Caco-2 (cell line): ENCODE measurements at regions not wholly inside any gene's neighbourhood (a gene's known extent, or its start where the extent isn't known, plus 50 kb on each side); places are given as distances from the start of the nearest gene placed in this dataset.

Source experiments
- BruUV-seq: library from RNA; stranded (reverse); fragments of 400-500 nt; replicated peaks from 2 replicates; lab custom pipeline; 2021; lab: Mats Ljungman, UMichigan
- CTCF ChIA-PET: fragments of 300-600 bp; sonication (Branson Sonifier 250); formaldehyde crosslinking; loops from one replicate; lab custom pipeline; 2022; ENCODE audit warnings: antibody characterized with exemption; lab: Charles Lee
- POLR2A ChIA-PET: fragments of 300-600 bp; sonication (Branson Sonifier 250); formaldehyde crosslinking; loops from one replicate; lab custom pipeline; 2022; ENCODE audit warnings: antibody characterized with exemption; lab: Charles Lee
- DNase-seq, 2 experiments: peaks; one replicate each; pipeline versions ENCODE4 v3.0.0 to v3.0.0-alpha.2; 2020 to 2022
- H3K27me3 ChIP-seq: replicated peaks from 2 replicates; pipeline ENCODE4 v1.6.0; 2011; ENCODE audit warnings: low read length; ENCODE audit not compliant: control insufficient read depth, insufficient read depth
- H3K36me3 ChIP-seq: 2 replicates; pipeline ENCODE4 v1.5.1; 2011; ENCODE audit warnings: low read length; ENCODE audit not compliant: control insufficient read depth, insufficient read depth
- H3K4me1 ChIP-seq: fragments of 250-450 bp; sonication (Bioruptor Pico); 2 replicates; pipeline ENCODE4 v1.5.1; 2020; ENCODE audit warnings: mild to moderate bottlenecking
- H3K4me3 ChIP-seq: 2 replicates; pipeline ENCODE4 v1.5.1; 2011; ENCODE audit warnings: low read depth, mild to moderate bottlenecking, control low read depth, low read length
- H3K9me3 ChIP-seq: fragments of 250-450 bp; sonication (Bioruptor Pico); 2 replicates; pipeline ENCODE4 v1.5.1; 2020; ENCODE audit warnings: mild to moderate bottlenecking, moderate library complexity
- H3K27ac Mint-ChIP-seq: one replicate; pipeline ENCODE4 v1.8.0; 2022; ENCODE audit warnings: mixed read lengths; ENCODE audit not compliant: unreplicated experiment
- H3K27me3 Mint-ChIP-seq: one replicate; pipeline ENCODE4 v1.8.0; 2022; ENCODE audit warnings: mixed read lengths; ENCODE audit not compliant: insufficient read depth, unreplicated experiment
- H3K36me3 Mint-ChIP-seq: one replicate; pipeline ENCODE4 v1.8.0; 2022; ENCODE audit warnings: mild to moderate bottlenecking, mixed read lengths; ENCODE audit not compliant: insufficient read depth, unreplicated experiment
- H3K4me1 Mint-ChIP-seq: one replicate; pipeline ENCODE4 v1.8.0; 2022; ENCODE audit warnings: low read depth, mixed read lengths; ENCODE audit not compliant: unreplicated experiment
- H3K4me3 Mint-ChIP-seq: one replicate; pipeline ENCODE4 v1.8.0; 2022; ENCODE audit warnings: mild to moderate bottlenecking, moderate library complexity, mixed read lengths; ENCODE audit not compliant: unreplicated experiment
- H3K9me3 Mint-ChIP-seq: one replicate; pipeline ENCODE4 v1.8.0; 2022; ENCODE audit warnings: mixed read lengths; ENCODE audit not compliant: unreplicated experiment
- intact Hi-C: fragments of 100-400 bp; cut with micrococcal nuclease; formaldehyde crosslinking; loops from one replicate; pipeline ENCODE4 v1.10.0; 2022; ENCODE audit not compliant: unreplicated experiment
- TF ChIP-seq, protein P1 (sequence below), 2 experiments: fragments of 200-600 bp in 1 of 2; IDR thresholded peaks; 1 replicate in 1 of 2; 2 replicates in 1 of 2; pipeline versions ENCODE4 v1.5.1 to v1.8.0; 2011 to 2022; ENCODE audit warnings: antibody characterized with exemption in 1 of 2, control low read depth in 1 of 2, inconsistent platforms in 1 of 2, low read depth in 1 of 2, low read length in 1 of 2, mild to moderate bottlenecking in 1 of 2, moderate library complexity in 1 of 2; ENCODE audit not compliant: insufficient read depth in 1 of 2, severe bottlenecking in 1 of 2, unreplicated experiment in 1 of 2

DNA sequence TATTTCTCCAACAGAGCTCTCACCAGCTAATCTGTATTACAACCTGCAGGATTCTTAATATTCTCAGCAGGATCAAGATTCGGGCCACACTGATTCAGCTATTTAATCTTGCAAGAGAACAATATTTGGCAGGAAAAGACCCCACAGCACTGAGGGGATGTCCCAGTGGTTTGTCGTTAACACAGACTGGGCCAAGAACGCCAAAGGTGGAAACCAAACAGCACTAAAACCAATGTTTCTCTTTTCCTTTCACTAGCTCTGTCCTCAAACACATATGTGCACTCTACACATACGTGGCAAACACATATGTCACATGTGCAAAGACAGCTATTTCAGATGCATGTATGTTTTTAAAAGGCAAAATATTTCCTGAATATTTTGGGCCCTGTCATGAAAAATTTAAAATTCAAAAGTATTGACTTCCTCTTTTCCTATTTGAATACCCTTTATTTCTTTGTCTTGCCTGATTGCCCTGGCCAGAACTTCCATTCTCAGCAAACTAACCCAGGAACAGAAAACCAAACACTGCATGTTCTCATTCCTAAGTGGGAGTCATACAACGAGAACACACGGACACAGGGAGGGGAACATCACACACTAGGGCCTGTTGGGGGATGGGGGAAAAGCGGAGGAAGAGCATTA is 51.7 kb upstream of the NEBL start:
- TF ChIP-seq, protein P1, sequence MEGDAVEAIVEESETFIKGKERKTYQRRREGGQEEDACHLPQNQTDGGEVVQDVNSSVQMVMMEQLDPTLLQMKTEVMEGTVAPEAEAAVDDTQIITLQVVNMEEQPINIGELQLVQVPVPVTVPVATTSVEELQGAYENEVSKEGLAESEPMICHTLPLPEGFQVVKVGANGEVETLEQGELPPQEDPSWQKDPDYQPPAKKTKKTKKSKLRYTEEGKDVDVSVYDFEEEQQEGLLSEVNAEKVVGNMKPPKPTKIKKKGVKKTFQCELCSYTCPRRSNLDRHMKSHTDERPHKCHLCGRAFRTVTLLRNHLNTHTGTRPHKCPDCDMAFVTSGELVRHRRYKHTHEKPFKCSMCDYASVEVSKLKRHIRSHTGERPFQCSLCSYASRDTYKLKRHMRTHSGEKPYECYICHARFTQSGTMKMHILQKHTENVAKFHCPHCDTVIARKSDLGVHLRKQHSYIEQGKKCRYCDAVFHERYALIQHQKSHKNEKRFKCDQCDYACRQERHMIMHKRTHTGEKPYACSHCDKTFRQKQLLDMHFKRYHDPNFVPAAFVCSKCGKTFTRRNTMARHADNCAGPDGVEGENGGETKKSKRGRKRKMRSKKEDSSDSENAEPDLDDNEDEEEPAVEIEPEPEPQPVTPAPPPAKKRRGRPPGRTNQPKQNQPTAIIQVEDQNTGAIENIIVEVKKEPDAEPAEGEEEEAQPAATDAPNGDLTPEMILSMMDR (IDR thresholded peaks at IDR 0.05; ENCODE audit: insufficient read depth in 1 of 2, low read depth in 1 of 2, low read length in 1 of 2, severe bottlenecking in 1 of 2, unreplicated experiment in 1 of 2), result no peak
- peaks cover 6% of the 10 kb centered on the region for H3K36me3 Mint-ChIP-seq
- Histone ChIP-seq H3K9me3 (no peaks in the 10 kb centered on the region), H3K4me3 (no peak overlapping the region), H3K4me1 (no peaks in the 10 kb centered on the region), H3K27me3 (no peaks in the 10 kb centered on the region), H3K36me3 (no peaks in the 10 kb centered on the region)
- no peak overlapping the region for H3K4me3 Mint-ChIP-seq
- no peaks in the 10 kb centered on the region for H3K4me1 Mint-ChIP-seq
- DNase-seq, result no peak
- CTCF ChIA-PET, result no interaction called here
- no peak overlapping the region for H3K27ac Mint-ChIP-seq
- intact Hi-C loops, result no loop called here
- no peaks in the 10 kb centered on the region for H3K9me3 Mint-ChIP-seq
- no peaks in the 10 kb centered on the region for H3K27me3 Mint-ChIP-seq
- BruUV-seq, result no TSS peak
- POLR2A ChIA-PET, result no interaction called here
